GM12878 (cell line): ENCODE measurements at regions not wholly inside any gene's neighbourhood (a gene's known extent, or its start where the extent isn't known, plus 50 kb on each side); places are given as distances from the start of the nearest gene placed in this dataset.

ENCODE experiments used
- ATAC-seq: fragments of 200-7000 bp; cut with Tn5 transposase; 3 replicates; pipeline ENCODE4 v1.9.1; 2020; ENCODE audit warnings: mild to moderate bottlenecking, moderate library complexity
- BruUV-seq: library from RNA; stranded (reverse); fragments of 400-500 nt; replicated peaks from 2 replicates; lab custom pipeline; 2021; lab: Mats Ljungman, UMichigan
- CTCF ChIA-PET: fragments of 300-600 bp; sonication (Branson Sonifier 250); formaldehyde crosslinking; extraction: SDS; loops from one replicate; lab custom pipeline; 2021; ENCODE audit warnings: inconsistent platforms; lab: Yijun Ruan, JAX
- POLR2A ChIA-PET: fragments of 350-600 bp; formaldehyde crosslinking; extraction: SDS; loops from one replicate; lab custom pipeline; 2021; ENCODE audit warnings: inconsistent platforms; lab: Charles Lee
- RAD21 ChIA-PET: fragments of 300-600 bp; sonication (Branson Sonifier 250); formaldehyde crosslinking; loops from one replicate; lab custom pipeline; 2023; ENCODE audit warnings: antibody characterized with exemption; ENCODE audit not compliant: unreplicated experiment; lab: Charles Lee
- SMC1A ChIA-PET: fragments of 300-600 bp; sonication (Branson Sonifier 250); formaldehyde crosslinking; loops from one replicate; lab custom pipeline; 2023; ENCODE audit not compliant: unreplicated experiment, uncharacterized antibody; lab: Charles Lee
- DNase-seq: peaks from one replicate; pipeline ENCODE4 v3.0.0-alpha.2; 2011; ENCODE audit warnings: low read depth, low spot score
- FAIRE-seq: peaks from 3 replicates; lab custom pipeline; 2011; peaks lifted over from hg19 to GRCh38; lab: Jason Lieb, UNC
- H2AFZ ChIP-seq: 2 replicates; pipeline ENCODE4 v1.6.0; 2011; ENCODE audit warnings: low read depth, low read length, control low read depth; ENCODE audit not compliant: control insufficient read depth
- H3K27ac ChIP-seq: 2 replicates; pipeline ENCODE4 v1.5.1; 2011; ENCODE audit warnings: control low read depth; ENCODE audit not compliant: control insufficient read depth, insufficient read depth
- H3K27me3 ChIP-seq, 2 experiments: replicated peaks in 1 of 2; 2 replicates each; pipeline versions ENCODE4 v1.6.0 to v1.6.1; 2011; ENCODE audit warnings: low read length in 1 of 2; ENCODE audit not compliant: control insufficient read depth in 2 of 2, insufficient read depth in 2 of 2
- H3K36me3 ChIP-seq, 2 experiments: 2 replicates each; pipeline ENCODE4 v1.5.1; 2011; ENCODE audit warnings: low read length in 1 of 2; ENCODE audit not compliant: control insufficient read depth in 2 of 2, insufficient read depth in 2 of 2
- H3K4me1 ChIP-seq: 2 replicates; pipeline ENCODE4 v1.6.1; 2011; ENCODE audit warnings: mild to moderate bottlenecking, low read length, moderate library complexity, mixed read lengths; ENCODE audit not compliant: control insufficient read depth, insufficient read depth
- H3K4me2 ChIP-seq: 2 replicates; pipeline ENCODE4 v1.6.0; 2011; ENCODE audit warnings: control low read depth; ENCODE audit not compliant: control insufficient read depth, insufficient read depth
- H3K4me3 ChIP-seq: fragments of 200-600 bp; sonication (generic); 2 replicates; pipeline ENCODE4 v1.5.1; 2016
- H3K79me2 ChIP-seq: 2 replicates; pipeline ENCODE4 v1.6.0; 2011; ENCODE audit warnings: low read length; ENCODE audit not compliant: control insufficient read depth, insufficient read depth
- H3K9ac ChIP-seq: 2 replicates; pipeline ENCODE4 v1.8.0; 2011; ENCODE audit warnings: low read length, control low read depth, mixed read lengths; ENCODE audit not compliant: control insufficient read depth, insufficient read depth
- H3K9me3 ChIP-seq: replicated peaks from 3 replicates; pipeline ENCODE4 v1.5.1; 2011; ENCODE audit warnings: mild to moderate bottlenecking, low read length; ENCODE audit not compliant: control insufficient read depth, insufficient read depth
- H4K20me1 ChIP-seq: 2 replicates; pipeline ENCODE4 v1.6.0; 2011; ENCODE audit not compliant: control insufficient read depth, insufficient read depth
- CHD4 ChIP-seq: fragments of 200-600 bp; sonication (generic); IDR thresholded peaks from 2 replicates; pipeline ENCODE4 v1.6.1; 2016; ENCODE audit warnings: mild to moderate bottlenecking
- DPF2 ChIP-seq: fragments of 450-650 bp; IDR thresholded peaks from 2 replicates; pipeline ENCODE4 v1.6.1; 2017; ENCODE audit warnings: mild to moderate bottlenecking
- EED ChIP-seq: sonication (generic); IDR thresholded peaks from 2 replicates; pipeline ENCODE4 v1.6.1; 2016; ENCODE audit warnings: antibody characterized with exemption, low read depth
- EGR1 ChIP-seq, 2 experiments: IDR thresholded peaks; 1 replicate in 1 of 2; 2 replicates in 1 of 2; pipeline ENCODE4 v1.6.1; 2011 to 2012; ENCODE audit warnings: low read depth in 2 of 2, low read length in 2 of 2, borderline replicate concordance in 1 of 2, mild to moderate bottlenecking in 1 of 2, moderate library complexity in 1 of 2
- MEF2B ChIP-seq: fragments of 450-650 bp; IDR thresholded peaks from 2 replicates; pipeline ENCODE4 v1.6.1; 2018; ENCODE audit warnings: mild to moderate bottlenecking, moderate library complexity; ENCODE audit not compliant: partially characterized antibody, poor library complexity, severe bottlenecking
- MTA3 ChIP-seq: IDR thresholded peaks from 2 replicates; pipeline ENCODE4 v1.6.1; 2012; ENCODE audit warnings: low read length, inconsistent platforms, borderline replicate concordance
- NR2C1 ChIP-seq: fragments of 450-650 bp; IDR thresholded peaks from 2 replicates; pipeline ENCODE4 v1.6.1; 2017; ENCODE audit warnings: antibody characterized with exemption, mild to moderate bottlenecking, moderate library complexity
- NR2F1 ChIP-seq: fragments of 450-650 bp; conservative IDR thresholded peaks from 2 replicates; pipeline ENCODE4 v1.6.1; 2017; ENCODE audit warnings: mild to moderate bottlenecking
- RCOR1 ChIP-seq: conservative IDR thresholded peaks from 2 replicates; pipeline ENCODE4 v1.6.1; 2012; ENCODE audit warnings: low read depth, low read length, improper control_type of control experiment
- SIN3A ChIP-seq: IDR thresholded peaks from 2 replicates; pipeline ENCODE4 v1.6.1; 2012; ENCODE audit warnings: low read depth, low read length, improper control_type of control experiment
- SMARCA5 ChIP-seq: fragments of 450-650 bp; IDR thresholded peaks from 2 replicates; pipeline ENCODE4 v1.6.1; 2017; ENCODE audit warnings: mild to moderate bottlenecking
- TCF12 ChIP-seq: IDR thresholded peaks from 2 replicates; pipeline ENCODE4 v1.6.1; 2011; ENCODE audit warnings: low read depth, mild to moderate bottlenecking, low read length
- WGBS: methylation state at CpG from one replicate; pipeline ENCODE4 v1.1.6; 2016; ENCODE audit warnings: low lambda C conversion rate; ENCODE audit not compliant: insufficient replicate concordance, insufficient coverage; ENCODE audit errors: missing lambda C conversion rate; 5-methylcytosine and 5-hydroxymethylcytosine counted together
- in situ Hi-C: fragments of 300-500 bp; cut with MboI; formaldehyde crosslinking; loops from 9 replicates; pipeline ENCODE4 v1.14.3; 2018; ENCODE audit warnings: mixed read lengths
- intact Hi-C: fragments of 100-400 bp; cut with micrococcal nuclease; formaldehyde crosslinking; loops from one replicate; pipeline ENCODE4 v1.14.2; 2022; ENCODE audit not compliant: unreplicated experiment

DNA sequence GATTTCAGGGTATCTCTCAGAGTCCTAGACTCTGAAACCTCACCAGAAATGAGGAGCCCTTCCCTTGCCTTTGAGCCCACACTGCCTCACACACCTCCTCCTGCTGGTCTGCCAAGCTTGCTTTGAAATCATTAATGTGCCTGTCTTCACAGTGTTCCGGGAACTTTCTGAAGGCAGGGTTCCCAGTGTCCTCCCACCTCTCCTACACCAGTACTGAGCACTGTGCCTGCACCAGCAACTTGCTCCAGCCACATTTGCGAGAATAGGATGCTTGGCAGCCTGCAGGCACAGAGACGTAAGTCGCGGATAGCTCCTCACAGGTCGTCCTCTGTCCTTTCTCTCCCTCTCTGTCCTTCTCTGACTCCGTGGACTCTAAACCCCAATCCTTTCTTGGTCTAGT lies 408.4 kb upstream of the EEF2KMT start:
- H3K36me3 ChIP-seq = no peaks in the 10 kb centered on the region
- H2AFZ ChIP-seq = no peak overlapping the region
- H3K27ac ChIP-seq = no peak overlapping the region
- ChIA-PET RAD21 (no interaction called here), SMC1A (no interaction called here)
- H3K4me1 ChIP-seq = no peaks in the 10 kb centered on the region
- no TSS peak for BruUV-seq
- no peaks in the 10 kb centered on the region for H4K20me1 ChIP-seq
- no peak for ATAC-seq
- TF ChIP-seq DPF2 (no peak), NR2F1 (no peak), NR2C1 (no peak), EED (no peak), RCOR1 (no peak), SMARCA5 (no peak), SIN3A (no peak), MEF2B (no peak), CHD4 (no peak), EGR1 (IDR thresholded peaks at IDR 0.05; ENCODE audit: borderline replicate concordance in 1 of 2, low read depth in 2 of 2, low read length in 2 of 2) (no peak), TCF12 (no peak), MTA3 (no peak)
- TF ChIP-seq, all 136 proteins: peak for 0
- Histone ChIP-seq H3K27me3 (no peaks in the 10 kb centered on the region), H3K9ac (no peak overlapping the region), H3K79me2 (no peaks in the 10 kb centered on the region), H3K9me3 (no peaks in the 10 kb centered on the region), H3K4me3 (no peak overlapping the region), H3K4me2 (no peak overlapping the region)
- WGBS = 57% methylated on average over 7 of the region's 7 CpGs
- in situ Hi-C loops (no loop called here), intact Hi-C loops (loop anchor here (10.0 kb wide), 1 partner anchor 109 kb away; no protein-coding TSS in a partner anchor)
- CTCF ChIA-PET = no interaction called here
- no peak for FAIRE-seq
- DNase-seq = no peak
- POLR2A ChIA-PET = no interaction called here
